ENCODE measurements at regions not wholly inside any gene's neighbourhood (a gene's known extent, or its start where the extent isn't known, plus 50 kb on each side); places are given as distances from the start of the nearest gene placed in this dataset.

DNA sequence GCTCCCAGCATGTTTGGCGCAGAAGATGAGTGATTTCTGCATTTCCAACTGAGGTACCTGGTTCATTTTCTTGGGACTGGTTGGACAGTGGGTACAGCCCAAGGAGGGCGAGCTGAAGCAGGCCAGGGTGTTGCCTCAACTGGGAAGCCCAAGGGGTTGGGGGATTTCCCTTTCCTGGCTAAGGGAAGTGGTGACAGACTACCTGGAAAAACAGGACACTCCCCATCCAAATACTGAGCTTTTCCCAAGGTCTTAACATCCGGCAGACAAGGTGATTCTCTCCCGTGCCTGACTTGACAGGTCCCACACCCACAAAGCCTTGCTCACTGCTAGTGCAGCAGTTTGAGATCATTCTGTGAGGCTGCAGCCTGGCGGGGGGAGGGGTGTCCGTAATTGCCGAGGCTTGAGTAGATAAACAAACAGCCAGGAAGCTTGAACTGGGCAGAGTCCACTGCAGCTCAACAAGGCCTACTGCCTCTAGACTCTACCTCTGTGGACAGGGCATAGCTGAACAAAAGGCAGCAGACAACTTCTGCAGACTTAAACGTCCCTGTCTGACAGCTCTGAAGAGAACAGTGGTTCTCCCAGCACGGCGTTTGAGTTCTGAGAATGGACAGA lies 307.7 kb upstream of the ARSJ start:
- TF ChIP-seq POLR2A (IDR thresholded peaks at IDR 0.05) = no peak
- TF ChIP-seq, protein P1, sequence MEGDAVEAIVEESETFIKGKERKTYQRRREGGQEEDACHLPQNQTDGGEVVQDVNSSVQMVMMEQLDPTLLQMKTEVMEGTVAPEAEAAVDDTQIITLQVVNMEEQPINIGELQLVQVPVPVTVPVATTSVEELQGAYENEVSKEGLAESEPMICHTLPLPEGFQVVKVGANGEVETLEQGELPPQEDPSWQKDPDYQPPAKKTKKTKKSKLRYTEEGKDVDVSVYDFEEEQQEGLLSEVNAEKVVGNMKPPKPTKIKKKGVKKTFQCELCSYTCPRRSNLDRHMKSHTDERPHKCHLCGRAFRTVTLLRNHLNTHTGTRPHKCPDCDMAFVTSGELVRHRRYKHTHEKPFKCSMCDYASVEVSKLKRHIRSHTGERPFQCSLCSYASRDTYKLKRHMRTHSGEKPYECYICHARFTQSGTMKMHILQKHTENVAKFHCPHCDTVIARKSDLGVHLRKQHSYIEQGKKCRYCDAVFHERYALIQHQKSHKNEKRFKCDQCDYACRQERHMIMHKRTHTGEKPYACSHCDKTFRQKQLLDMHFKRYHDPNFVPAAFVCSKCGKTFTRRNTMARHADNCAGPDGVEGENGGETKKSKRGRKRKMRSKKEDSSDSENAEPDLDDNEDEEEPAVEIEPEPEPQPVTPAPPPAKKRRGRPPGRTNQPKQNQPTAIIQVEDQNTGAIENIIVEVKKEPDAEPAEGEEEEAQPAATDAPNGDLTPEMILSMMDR (IDR thresholded peaks at IDR 0.05) = no peak
